HCEC 1CT (cell line): ENCODE measurements at regions not wholly inside any gene's neighbourhood (a gene's known extent, or its start where the extent isn't known, plus 50 kb on each side); places are given as distances from the start of the nearest gene placed in this dataset.

Source experiments
- DNase-seq: peaks from one replicate; pipeline ENCODE4 v3.0.0-alpha.2; 2017

DNA sequence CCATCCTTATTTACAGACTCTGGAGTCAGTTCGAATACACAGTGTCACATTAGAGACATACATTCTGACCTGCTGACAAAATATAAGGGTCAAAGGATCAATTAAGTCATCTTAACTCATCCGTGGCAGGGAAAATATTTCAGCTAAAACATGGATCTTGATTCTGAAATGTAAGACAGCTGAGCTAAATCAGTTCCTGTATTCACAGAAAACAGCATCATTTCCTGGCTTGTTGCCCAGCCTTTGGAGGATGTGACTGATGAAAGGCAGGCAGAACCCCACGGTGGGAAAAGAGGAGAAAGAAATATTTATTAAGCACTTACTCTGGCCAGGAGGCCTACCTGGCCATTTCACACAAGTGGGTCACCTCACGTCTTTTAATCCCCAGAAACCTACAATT lies 101.9 kb downstream of the GAS2L3 start:
- DNase-seq, result peak; percentile 71

DNA sequence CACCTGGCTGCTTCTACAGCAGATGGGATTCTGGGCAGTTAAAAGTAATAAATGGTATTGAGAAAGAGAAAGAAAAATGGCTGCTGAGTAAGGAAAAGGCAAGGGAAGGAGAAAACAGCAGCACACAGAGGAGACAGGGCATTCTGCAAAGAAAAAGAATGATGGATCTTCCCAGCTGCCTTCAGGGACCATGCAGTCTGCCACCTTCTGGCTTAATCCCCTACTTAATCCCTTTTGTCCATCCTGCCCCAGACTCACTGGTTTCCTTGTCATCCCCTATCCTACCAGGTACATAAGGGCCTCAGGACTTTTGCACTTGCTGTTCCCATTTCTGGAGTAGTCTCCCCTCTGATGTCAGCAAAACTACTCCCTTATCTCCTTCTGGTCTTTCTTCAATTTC lies 107.6 kb downstream of the GAS2L3 start:
- no peak for DNase-seq

DNA sequence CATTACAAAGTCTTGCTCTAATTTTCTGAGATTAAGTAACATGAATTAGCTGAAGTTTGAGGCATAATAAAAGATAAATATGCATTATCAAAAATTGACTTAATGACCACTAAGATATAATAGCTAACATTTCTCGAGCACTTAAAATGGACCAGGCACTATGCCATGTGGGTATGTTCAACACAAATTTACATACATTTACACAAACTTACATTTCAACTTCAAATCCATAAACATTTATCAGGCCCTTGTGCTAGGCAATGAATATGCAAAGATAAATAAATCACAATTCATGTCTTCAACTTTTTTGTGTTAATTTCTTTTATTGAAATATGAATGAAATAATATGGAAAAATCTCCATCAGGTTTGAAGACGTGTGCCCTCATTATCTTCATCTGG lies 108.7 kb downstream of the GAS2L3 start:
- no peak for DNase-seq

DNA sequence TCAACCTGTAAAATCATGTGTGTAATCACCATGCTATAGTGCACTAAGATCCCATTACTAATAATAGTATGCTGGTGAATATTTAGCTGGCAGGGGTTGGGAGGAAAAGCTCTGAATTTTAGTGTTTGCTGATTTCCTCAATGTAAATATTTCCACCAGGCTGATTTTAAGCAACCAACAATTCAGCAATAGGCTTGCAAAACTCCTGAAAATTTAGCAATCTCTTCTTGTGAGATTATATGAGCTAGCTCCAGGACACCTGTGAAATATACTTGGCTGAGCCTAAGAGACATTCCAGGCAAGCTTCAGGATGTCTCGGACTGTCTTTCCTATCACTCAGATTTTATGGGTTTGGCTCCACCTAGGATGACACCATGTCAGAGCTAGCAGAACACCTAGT lies 106.9 kb upstream of the ANO4 start:
- DNase-seq, result no peak

DNA sequence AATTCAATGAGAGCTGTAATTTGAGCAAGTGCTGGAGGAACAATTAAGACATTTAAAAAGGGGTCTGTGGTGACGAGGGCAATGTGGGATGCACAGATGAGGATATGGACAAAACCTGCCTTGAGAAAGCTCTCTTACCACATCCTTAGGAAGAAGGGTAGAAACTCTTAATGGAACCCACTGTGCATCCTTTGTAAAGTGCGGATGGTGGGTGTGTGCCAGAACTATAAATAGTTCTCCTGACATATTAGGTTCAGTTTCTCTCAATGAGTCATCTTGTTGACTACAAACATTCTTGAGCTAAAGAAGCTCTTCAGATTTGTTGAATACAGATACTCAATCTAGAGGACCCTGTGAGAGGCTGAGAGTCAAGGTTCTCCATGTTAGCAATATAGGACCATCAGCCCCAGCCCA lies 106.1 kb upstream of the ANO4 start:
- DNase-seq, result peak; percentile 31

DNA sequence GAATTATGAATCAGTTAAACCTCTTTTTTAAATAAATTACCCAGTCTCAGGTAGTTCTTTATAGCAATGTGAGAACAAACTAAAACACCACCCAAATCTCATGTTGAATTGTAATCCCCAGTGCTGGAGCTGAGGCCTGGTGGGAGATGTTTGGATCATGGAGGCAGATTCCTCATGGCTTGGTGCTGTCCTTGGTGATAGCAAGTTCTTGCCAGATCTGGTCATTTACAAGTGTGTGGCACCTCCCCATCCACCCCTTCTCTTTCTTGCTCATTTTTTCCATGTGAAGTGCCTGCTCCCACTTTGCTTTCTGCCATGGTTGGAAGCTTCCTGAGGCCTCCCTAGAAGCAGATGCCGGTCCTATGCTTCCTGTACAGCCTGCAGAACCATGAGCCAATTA lies 102.1 kb upstream of the ANO4 start:
- no peak for DNase-seq

DNA sequence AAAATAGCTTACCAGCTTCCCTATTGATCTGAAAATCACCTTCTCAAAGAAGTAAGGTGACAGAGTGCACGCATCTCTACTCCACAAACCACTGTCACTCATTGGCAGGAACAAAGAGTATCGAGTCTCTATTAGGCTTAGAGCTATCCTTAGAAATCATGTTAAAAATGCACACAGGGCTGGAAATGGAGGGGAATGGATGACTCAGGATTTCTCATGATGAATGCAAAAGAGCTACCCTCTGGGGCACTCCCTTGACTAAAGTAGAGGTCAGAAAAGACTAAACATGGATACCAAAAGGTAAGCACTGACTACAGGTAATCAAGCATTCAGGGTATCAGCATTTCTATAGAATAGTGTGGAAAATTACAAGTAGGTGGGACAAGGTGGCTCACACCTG lies 96.1 kb upstream of the ANO4 start:
- DNase-seq, result peak; percentile 43

DNA sequence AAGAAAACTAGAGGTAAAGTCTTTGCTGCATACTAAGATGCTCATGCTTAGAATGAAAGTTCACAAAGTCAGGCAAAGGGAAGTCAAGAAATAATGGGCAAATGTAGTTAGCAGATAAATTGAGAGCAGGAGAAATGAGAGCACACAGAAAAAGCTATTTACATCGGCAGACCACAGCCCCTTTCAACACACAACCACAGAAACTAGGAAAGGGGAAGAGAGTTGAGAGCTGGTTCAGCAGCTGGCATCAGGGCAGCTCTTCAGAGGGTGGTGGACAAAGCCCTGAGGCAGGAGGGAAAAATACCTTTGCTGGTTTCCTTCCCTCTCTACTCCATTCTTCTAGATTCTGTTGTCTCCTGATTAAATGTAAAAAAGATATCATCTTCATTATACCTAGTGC lies 95.4 kb upstream of the ANO4 start:
- no peak for DNase-seq

DNA sequence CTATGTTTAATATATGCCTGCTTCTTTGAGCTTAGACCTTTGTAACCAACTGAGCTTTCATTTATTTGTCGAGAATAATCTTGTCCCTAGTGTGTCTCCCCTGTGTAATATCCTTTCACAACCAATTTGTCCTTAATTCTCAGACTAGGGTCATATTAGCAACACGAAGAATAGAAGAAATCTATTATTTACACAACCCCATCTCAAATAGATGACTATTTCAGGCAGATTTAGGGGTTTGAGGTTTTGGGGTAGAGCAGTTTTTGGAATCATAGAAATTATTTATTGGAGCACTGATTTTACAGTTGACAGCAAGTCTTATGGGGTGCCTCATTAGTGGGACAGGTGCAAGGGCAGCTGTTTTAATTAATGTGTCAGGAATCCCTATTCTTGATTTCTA lies 91.2 kb upstream of the ANO4 start:
- DNase-seq, result no peak

DNA sequence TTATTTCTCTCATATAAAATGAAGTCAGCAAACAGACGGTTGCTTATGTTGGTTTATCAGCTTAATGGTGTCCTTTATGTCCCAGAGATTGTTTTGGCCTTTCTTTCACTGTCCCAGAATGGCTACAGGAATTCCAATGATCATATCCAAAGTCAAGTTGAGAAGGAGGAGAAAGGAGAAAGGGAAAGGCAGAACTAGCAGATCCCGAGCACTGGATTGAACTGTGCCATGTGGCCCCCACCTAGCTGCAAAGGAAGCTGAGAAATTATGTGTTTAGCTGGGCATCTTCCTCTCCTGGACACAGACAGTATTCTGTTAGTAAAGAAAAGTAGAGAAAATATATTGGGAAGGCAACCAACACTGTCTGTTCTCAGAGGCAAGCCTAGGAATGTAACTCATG lies 90.7 kb upstream of the ANO4 start:
- DNase-seq, result no peak

DNA sequence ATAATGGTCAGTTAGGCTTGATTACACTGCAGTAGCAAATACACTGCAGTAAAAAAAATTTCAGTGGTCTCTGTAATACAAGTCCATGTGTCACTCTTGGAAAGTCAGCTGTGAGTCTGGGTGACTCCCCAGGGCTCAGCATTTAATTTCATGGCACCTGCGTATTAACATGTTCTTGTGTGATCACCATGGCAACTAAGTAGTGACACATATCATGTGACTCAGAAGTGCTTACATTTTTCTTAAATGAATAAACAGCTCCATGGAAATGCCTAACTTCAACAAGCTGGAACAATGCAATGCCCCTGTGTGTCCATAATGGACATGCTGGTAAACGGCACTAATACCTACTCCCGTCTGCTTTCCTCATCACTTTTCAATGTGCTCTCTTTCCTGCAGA lies 88.5 kb upstream of the ANO4 start:
- peak; percentile 98 for DNase-seq

DNA sequence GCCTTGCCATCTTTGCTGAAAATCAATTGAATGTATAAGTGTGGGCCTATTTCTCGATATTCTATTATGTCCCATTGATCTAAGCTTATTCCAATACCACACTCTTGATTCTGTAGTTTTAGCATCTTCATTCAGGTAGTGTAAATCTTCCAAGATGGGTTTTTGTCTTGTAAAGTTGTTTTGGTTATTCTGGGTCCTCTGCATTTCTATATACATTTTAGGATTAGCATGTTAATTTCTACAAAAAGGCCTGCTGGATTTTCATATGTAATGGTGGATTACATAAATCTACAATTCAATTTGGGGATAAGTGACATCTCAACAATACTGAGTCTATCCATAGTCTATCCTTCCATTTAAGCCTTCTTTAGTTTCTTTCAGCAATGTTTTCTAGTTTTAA lies 86.0 kb upstream of the ANO4 start:
- no peak for DNase-seq

DNA sequence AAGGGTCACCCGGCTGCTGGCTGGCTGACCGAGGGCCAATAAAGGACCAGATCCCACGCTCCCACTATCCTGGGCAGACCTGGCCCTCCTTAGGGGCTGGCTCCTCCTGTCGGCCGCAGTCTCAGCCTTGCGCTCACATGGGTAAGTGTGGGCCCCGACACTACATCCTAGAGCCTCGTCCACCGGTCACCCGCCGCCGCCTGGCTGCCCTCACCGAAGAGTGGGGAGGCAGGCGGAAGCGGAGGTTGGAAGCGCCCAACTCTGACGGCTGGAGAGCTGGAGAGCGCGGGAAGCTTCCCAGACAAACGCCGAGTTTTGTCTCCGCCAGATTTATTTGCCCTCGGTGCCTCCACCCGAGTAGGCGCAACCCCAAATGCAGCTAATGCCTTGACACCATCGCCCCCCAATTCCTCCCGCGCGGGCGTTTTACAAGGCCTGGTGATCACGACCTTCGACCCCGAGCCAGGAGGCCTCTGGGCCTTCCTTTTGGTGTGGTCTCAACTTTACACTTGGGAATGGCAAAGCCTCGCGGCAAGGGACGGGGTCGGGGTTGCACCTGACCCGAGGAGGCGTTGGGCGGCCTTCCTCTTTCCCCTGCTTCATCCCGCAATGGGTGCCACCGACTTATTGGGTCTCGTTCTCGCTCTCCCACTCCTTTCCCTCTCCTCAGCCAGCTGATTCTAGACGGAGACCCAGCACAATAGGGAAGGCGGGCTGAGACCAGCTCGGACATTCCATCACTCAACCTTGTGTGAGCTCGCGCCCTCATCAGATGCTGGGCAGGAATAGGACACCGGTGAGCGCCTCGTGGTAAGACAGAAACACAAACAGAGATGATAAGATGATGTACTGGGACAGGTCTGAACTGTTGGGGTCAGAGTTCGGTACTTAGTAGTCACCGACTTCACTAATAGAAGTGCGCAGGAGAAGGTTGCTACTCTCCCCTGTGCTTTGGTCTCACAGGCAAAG lies 78.3 kb upstream of the ANO4 start:
- DNase-seq, result no peak

DNA sequence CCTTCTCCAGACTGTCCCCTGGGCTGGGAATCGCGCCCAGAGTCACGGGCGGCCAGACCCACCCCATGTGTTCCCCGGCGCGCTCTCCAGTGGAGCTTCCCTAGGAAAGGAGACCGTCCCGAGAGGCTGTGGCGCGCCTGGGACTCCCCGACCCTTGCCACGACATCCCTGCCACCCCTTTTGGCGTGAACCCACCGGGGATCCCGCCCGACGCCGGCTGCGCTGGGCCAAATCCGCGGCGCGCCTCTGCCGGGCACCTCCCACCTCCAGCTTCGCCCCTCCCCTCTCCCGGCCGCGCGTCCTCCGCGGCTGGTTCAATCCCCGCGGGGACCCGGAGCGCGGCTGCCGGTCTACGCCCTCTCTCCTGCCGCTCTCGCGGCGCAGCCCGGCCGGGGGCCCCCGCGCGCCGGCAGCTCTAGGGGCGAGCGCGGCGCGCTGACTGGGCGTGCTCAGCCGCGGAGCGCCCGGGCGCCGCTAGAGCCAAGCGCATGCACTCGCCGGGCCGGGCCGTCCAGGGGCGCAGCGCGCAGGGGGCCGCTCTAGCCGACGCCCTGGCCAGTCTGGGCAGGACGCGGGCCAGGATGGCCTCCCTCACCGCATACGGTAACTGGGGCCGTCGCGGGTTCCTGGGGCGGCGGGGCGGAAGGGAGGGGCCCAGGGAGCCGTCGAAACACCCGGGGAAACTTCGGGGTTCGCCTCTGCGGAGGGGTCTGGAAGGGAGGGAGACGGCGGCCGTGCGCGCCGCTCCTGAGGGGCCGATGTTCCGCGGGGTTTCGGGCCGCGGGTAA lies 77.4 kb upstream of the ANO4 start:
- peak; percentile 67 for DNase-seq

DNA sequence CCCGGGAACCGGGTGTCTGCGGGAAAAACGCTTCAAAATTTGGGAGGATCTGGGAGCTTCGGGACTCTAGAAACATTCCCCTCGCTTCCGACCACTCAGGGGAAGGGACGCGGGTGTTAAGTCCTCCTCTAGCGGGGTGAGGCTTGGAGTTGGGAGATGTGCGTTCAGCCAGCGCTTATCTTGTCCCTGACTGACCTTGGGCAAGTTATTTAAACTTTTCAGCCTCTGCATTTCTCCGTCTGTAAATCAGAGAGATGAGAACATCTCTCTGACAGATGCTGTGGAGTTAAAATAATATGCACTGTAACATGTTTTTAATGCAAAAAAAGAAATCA lies 76.9 kb upstream of the ANO4 start:
- peak; percentile 15 for DNase-seq

DNA sequence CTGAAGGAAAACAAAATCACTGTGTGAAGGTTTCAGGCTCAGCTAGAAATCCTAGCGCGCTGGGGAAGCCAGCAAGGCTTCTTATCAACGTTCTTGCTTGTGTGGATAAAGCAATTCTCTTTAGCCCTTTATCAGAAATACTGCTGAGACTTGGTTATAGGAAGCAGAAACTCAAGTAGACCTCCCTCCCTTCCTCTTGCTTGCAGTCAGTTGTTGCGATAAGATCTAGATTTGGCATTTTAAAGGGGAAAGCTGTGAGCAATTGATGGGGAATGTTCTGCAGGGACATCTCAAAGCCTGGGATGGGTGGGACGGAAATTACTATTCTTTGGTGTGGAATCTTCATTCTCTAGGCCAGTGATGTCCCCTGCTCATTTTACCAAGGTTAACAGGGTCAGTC lies 76.4 kb upstream of the ANO4 start:
- peak; percentile 70 for DNase-seq

DNA sequence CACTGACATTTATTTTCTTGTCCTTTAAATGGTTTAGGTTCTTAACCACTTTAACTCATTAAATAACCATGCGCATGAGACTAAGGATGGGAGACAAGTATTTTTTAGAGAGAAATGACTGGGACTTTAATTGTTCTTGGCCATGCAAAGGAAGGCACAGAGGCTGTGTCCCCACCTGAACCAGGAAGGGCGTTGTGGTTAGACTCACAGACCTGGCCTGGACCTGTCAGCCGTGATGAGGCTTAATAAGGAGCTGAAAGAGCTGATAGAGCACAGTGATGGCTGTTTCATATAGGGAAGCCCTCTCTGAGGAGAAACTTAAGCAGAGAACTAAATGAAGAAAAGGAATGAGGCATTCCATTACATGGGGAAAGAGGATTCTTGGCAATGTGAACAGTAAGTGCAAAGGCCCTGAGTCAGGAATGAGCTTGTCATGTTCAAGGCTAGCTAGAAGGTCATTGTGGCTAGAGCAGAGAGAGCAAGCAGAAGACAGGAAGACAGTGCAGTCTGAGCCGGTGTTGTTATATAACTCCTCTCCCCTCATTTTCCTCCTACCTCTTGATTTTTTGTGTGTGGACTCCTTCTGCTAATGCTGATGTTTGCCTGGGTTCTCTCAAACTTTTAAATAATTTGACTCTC lies 74.4 kb upstream of the ANO4 start:
- peak; percentile 33 for DNase-seq

DNA sequence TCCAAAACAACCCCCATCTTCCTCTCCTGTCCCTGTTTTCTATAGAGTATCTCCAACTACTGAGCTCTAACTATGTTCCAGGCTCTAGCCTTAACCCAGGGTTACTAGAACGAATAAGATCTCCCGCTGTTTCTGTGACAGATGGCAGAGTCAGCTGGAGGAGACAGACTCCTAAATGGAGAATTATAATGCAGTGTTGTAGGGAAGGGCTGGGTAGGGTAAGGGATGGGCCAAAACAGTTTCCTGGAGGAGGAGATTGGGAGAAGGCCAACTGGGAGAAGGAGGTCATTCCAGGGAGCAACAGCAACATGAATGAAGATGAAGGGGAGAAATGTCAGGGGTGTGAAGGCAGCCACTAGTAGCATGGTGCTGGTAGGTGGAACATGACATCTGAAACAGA lies 73.4 kb upstream of the ANO4 start:
- DNase-seq, result no peak

DNA sequence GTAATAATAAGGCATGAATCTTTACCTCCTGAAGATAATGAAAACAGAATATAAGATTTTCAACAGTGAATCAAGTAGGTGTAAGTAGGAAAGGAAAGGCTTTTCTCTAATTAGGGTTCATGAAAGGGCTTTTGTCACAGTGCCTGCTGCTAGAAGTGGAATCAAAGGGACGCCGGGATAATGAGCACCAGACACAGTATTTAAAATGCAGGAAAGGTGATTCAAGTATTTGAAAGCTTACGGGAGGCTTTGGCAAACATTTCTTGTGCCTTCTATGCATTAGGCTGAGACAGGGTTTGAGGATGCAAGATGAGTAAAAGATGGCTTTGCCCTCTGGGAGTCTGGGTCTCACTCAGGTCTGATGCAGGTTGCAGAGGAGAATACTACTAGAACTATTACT lies 70.5 kb upstream of the ANO4 start:
- DNase-seq, result no peak

DNA sequence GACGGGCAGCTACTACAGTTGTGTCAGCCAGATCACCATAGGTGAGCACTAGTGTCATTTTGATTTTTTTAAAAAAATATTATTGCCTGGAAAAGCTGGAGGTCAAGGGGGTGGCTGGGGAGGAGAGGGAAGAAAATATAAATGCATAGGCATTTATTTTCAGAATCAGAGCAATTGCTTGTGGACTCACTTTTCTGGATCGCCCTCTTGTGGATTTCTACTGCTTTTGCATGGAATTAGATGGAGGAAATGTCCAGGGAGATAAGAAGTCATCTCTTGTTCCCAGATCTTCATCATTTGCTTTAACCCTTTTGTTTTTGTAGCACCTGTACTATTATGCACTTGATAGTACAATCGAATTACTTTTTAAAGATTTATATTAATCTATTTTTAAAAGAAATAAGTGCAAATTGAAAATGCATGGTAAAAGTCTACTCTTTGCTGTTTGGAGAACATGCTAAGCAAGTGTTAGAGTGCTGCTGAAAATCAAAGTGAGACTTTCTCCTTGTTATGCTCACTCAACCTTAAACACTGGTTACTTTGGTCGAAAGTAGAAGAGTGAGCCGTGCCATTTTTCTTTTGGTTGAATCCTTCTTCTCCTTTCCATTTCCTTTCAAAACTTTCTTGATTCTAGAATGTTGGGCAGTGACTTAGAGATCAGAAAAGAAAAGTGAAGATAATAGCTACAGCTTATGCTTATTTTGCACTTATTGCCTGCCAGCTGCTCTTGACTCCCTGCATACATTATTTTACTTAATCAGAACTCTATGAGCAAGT lies 60.6 kb upstream of the ANO4 start:
- peak; percentile 38 for DNase-seq

DNA sequence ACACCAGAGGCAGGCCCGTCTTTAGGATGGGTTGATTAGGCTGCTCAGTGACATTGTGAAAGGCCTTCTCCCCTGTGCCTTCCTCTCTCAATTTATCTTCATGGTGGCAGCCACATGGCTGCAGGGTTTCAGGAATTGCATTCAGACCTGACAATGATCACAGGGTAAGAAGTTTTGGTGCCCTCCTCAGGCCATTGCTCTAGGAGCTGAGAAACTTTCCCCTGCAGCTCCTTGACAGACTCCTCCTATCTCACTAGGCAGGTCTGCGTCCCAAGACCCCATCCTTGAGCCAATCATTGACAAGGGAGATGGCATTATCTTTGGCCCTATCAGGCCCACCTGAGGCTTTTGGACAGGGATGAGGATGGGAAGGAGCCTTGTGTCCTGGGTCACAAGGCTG lies 57.4 kb upstream of the ANO4 start:
- DNase-seq, result no peak

DNA sequence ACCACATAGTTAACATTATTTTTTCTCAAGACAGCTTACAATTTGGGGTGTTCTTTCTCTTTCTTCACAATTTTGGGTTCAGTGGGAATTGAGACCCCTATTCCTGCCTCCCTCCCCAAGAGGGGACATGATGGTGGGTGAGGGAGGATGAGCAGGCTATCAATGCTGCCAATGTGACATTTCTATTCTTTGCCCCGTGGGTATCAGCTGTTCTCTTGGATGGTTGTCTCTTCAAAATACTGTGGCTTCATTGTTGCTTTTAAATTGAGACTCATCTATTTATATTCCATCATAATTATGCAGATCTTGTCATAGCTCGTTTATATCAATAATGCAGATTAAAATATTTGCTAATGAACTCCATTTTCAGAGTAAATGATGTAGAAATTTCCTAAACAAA lies 56.5 kb upstream of the ANO4 start:
- no peak for DNase-seq

DNA sequence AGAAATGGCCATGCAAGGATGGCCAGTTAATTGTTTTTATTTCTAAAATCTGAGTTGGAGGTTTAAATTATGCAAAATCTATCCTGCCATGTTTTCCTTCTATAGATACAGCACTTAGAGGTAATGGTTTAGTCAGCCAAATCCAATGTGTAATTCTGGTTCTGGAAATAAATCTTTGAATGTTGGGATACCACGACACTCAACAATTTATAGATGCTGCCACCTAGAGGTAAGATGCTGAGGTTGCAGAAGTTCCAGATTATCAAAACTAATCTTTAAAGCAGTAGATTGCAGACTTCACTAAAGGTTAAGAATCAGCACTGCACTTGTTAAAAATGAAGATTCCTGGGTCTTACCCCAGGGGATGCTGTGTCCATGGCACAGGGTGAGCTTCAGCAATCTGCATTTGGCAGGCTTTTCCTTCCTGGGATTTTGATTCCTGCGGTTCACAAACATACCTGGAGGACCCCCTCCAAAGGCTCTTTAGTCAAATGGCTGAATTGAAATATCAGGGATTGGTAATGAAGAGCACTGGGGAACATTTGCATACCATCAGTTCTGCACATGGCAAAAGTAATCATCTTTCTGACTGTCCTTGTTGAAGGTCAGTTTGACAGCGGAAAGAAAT lies 53.4 kb upstream of the ANO4 start:
- peak; percentile 43 for DNase-seq
